NCI-H128 (cell line): ENCODE measurements at regions not wholly inside any gene's neighbourhood (a gene's known extent, or its start where the extent isn't known, plus 50 kb on each side); places are given as distances from the start of the nearest gene placed in this dataset.

Experiments
- DNase-seq: peaks from one replicate; lab custom pipeline; 2025; ENCODE audit not compliant: unreplicated experiment; lab: John Stamatoyannopoulos, UW

DNA sequence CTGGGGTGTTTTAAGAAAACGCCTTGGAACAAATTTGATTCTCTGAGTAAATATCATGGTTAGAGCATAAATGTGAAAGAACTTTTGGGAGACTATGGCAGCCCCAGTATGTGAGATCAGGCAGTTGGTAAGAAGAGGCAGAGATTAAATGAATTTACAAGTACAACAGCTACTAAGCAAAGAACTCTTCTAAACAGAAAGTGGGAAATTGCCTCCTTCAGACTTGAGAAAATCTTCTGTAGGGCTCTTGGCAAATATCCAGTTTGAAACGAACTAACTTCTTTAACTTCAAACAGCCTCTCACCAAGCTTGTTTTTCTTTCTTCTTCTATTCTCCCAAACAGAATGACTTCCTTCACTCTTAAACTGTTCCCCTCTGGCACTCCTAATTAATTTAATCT is 337.7 kb downstream of the SIPA1L2 start:
- DNase-seq = no peak

DNA sequence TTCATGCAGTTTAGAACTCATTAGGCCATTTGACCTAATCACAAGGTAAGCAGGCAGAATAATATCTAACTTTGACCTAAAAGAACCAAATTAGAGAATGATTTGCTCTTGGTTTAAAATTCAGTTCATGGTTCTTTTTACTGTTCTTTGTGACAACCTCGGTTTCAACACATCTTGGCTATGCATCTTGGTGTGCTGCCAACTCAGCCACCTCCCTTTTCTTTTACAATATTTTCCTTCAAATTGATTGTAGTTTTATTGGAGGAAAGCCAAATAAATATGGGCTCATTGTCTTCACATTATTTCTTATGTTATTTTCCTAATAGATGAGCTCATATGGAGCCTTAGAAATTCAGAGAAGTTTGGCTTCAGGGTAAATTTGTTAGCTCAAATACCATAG is 338.3 kb downstream of the SIPA1L2 start:
- DNase-seq = no peak

DNA sequence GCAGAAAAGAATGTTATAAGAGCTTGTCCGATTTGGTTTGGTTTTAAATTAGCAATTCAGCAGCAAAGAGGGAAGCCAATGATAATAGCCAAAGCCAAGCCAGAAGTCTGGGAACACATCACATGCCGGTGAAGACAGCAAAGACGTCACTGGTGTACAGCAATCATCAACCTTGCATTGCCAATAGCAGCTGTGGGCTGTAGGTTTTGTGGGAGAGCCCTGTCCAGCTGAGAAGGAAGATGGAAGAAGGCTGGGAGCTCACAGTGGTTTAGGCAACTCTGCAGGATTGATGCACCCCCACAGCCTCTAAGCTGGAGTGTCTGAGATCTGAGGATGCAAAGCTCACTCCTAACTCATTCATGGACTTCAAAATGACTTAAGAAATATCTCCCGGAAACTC is 338.7 kb downstream of the SIPA1L2 start:
- no peak for DNase-seq

DNA sequence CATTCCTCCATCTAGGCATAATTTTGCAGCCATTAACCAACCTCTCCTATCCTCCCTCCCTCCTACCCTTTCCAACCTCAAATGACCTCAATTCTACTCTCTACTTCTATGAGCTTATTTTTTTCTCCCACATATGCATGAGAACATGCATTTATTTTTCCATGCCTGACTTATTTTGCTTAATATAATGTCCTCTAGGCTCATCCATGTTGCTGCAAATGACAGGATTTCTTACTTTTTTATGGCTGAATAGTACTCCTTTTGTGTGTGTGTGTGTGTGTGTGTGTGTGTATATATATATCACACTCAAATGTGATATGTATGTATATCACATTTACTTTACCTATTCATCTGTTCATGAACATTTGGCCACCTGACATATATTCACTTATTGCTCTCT is 339.4 kb downstream of the SIPA1L2 start:
- DNase-seq = no peak

DNA sequence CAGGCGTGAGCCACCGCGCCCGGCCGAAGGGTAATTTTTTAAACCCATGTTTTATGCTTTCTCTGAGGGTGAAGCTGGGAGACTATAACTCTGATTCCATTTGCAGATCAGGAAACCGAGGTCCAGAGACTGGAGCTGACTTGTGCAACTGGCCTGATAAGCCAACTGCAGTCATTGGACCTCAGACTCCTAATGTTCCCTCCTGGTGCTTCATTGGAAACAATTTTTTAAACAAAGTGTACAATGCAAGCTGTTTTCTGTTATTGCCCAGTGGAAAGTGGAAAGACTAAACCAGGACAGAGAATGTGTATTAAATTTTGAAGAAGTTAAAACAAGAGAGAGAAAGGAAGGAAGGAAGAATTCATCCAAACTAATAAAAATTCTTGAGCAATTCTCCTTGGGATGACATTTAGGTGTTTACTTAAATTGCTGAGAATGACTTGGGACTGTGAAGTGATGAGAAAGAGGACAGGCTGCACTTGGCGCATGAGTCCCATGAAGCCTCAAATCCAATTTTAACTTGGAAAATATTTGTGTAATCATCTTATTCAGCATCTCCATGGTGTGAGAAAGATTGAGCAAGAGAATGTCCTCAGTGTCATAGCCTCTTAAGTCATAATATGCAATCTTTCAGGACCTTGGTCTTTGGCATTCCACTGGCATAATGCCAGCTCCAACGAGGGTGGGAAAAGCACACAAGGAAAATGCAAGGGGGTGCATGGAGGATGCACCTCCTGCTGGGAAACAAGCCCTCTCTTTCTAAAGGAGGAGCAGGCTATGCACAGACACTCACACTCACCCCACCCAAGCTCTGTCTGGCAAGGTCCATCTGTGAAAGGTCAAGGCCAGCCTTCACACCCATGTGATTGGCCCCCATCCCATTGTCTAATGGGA is 342.0 kb downstream of the SIPA1L2 start:
- no peak for DNase-seq

DNA sequence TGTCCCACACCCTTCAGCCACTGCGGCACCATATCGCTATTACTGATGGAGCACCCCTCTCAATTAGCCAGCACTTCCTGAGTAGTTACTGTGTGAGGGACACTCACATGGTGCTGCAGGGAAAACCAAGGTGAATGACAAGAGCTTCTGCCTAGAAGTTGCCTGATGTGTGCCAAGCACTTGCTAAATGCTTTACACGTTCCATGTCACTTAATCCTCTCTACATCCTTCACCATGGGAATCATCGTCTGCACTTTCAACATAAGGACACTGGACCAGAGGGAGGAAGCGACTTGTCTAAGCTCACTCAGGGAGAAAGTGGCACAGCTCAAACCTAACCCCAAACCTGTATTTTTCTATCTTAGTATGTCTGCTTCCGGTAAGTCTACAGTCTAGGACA is 344.8 kb downstream of the SIPA1L2 start:
- no peak for DNase-seq

DNA sequence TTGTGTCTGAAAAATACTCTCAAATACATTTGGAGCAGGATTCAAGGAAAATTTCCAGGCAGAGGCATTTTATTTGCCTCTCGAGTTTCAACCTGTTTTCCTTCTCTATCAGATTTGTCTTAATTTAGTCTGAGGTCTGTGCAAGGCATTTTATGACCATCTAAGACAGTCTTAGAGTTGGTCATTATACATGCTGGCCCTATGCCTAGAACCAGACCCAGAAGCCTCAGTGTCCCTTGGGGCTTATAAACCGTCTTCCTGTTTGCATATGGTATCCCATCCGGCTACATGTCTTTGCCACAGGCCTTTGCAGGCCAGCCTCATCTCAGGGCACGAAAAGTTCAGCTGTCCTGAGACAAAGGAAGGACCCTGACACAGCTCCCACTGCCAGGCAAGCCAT is 346.1 kb downstream of the SIPA1L2 start:
- DNase-seq = no peak

DNA sequence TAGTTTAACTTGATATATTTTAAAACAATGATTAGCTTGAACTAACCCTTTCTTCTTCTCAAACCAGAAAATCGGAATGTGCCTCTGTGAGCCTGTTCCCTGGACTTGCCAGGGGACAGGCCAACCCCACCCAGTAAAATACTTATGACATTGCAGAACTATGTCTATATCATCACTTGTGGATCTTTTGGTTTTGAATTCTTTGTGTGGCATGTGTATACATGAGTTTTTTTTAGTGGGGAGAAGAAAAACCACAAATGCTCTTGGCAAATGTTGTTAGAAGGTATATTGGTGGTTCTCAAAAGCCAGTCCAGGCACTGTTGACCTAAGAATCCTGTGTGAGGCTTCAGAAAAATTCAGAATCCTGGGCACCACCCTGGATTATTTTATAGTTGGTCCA is 347.4 kb downstream of the SIPA1L2 start:
- no peak for DNase-seq

DNA sequence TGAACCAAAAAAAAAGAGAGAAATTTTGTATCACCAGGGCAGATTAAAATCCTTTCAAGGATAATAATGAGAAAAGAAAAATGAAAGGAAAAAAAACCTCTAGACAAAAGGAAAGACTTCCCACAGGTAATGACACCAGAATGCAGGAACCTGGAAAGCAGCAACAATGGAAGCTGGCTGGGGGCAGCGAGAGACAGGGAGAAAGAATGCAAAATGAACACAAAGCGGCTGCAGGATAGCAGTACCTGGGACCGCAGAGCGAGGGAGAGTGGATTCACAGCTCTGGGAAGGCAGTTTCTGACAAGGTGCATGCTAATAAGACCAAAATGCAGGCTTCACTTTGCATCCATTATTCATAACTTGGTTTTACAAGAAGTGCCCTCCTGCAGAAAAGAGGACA is 349.0 kb downstream of the SIPA1L2 start:
- no peak for DNase-seq

DNA sequence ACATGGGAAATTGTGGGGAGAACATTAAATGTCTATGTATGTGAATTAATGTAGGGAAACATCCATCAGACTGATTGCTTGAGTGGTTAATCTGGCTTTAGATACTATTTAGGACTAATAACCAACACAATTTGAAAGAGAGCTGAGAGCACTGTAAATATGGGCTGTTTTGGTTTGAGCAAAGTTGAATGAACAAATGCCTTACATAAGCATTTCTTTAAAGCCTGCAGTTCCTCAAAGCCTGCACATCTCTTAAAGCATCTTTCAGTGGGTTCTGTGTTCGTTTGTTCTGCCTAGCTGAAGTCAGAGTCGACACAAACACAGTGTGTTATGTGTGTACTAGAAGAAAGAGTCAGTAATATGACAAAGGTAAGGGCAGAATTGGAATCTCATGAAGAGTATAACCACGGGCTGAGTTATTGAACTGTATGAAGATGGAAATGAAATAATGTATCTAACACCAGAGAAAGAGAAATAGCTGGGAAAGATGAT is 350.0 kb downstream of the SIPA1L2 start:
- no peak for DNase-seq

DNA sequence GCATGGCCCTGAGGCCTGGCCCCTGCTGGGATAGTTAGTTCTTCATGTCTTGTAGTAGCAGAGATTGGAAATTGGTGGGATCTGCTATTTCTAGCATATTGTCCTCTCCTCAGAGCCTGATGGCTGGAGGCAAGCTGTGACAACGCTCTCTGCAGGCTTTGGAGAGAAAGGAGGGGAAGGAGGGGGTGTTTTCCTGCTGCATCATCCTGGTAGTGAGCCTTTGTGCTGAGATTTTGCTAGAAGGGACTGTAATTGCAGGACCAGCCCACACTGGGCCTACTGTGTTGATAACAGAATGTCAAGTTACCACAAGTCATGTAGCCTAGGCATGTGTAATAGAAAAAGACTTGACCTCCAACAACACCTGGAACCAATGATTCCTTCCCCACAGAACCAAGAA is 351.0 kb downstream of the SIPA1L2 start:
- DNase-seq = no peak

DNA sequence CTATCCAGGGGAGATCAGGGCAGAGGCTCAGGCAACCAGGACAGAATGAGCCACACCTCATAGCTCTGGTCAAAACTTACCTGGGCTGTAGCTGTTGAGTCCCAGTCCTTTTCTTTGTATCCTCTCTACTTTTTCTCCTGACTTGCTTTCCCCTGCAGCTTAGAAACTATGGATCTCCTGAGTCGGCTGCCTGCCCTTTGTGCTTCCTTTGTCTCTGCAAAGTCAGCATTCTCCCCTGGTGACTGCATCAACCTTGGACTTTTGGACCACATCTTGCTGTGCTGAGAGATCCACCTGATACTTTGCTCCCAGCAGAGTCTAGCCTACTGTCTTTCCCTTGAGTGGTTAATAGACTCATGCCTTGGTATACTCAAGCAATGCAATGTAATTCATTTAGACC is 353.3 kb downstream of the SIPA1L2 start:
- DNase-seq = no peak

DNA sequence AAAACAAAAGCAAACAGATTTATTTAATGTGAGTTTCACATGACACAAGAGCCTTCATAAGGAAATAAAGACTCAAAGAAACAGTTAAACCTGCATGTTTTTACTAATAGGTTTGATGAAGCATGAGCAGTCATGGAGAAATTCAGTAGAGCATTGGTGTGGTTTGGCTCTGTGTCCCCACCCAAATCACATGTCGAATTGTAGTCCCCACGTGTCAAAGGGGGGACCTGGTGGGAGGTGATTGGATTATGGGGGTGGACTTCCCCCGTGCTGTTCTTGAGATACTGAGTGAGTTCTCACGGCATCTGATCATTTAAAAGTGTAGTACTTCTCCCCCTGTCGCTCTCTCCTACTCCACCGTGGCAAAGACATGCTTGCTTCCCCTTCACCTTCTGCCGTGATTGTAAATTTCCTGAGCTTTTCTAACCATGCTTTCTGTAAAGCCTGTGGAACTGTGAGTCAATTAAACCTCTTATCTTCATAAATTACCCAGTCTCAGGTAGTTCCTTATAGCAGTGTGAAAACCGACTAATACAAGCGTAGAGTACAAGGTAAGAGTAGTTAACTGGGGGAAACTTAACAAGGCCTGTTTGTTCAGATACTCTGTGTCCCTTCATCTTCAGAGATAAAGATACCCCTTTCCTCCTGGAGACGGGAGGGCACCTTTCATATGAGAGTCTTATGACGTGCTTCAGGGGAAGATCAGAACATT is 354.8 kb downstream of the SIPA1L2 start:
- no peak for DNase-seq

DNA sequence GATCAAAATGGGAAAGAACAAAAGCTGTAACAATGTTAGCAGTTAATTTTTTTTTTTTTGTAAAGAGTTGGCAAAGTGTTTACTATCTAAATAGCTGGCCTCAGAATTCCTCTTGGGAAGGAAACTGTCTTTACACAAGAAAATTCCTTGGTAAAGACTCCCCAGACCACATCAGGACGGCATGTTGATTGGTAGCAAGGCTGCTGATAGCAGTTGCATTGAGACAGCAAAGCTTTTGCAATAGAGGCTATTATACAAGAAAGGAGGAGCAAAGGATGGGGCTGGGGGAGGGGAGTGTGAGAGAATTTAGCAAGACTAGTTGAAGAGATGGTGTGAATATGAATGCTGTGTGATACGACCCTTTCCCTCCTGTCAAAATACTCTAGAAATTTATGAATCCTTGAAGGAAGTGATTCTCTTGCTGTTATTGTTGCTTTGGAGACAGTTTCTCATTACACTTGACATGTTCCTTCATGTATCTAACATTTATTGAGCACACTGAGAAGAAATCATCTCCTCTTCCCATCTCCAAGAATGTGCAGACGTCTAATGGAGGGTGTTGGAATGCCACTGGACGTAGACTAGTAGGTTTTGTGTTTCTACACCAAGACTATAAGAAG is 355.6 kb downstream of the SIPA1L2 start:
- DNase-seq = no peak

DNA sequence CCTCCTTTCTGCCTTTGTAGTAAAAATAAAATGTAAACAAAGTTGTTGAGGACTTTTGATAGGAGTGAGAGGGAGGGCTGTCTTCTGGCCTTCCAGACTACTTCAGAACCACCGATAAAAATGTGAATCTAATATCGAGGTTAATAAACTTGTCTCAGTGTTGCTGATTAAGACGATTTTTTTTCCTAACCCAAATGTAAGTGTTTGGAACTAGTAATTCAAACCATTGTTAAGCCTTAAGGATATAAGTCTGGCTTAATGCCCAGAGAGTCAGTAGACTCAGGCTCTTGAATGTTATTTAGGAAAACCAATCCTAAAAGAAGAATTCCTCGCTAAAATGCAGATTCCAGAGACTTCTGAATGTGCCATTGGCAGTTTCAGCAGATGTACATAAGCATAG is 356.9 kb downstream of the SIPA1L2 start:
- no peak for DNase-seq

DNA sequence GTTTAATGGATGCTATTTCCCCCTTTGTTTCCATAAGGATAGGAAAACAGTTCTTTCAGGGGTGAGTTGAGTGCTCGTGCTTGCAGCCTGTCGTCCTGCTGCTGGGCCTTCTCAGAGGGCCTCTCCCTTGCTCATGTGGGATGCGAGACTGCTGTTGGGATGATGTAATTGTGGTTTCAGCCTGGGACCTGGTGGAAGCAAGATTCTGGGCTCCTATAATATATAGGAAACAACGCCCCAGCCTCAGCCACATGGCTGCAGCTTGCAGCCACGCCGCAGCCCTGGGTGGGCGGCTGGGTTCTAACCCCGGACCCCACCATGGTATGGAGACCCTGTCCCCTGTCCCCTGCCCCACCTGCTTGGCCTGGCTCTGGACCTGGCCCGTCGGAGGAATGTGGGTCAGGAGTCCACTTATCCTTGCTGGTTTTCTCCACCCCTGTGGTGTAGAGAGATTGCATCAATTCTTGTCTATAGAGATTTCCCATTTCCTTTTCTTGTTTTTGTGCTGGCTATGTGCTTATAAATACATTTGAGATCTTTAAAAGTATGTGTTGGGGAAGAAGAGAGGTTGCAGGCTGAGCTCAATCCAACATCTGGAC is 357.8 kb downstream of the SIPA1L2 start:
- no peak for DNase-seq

DNA sequence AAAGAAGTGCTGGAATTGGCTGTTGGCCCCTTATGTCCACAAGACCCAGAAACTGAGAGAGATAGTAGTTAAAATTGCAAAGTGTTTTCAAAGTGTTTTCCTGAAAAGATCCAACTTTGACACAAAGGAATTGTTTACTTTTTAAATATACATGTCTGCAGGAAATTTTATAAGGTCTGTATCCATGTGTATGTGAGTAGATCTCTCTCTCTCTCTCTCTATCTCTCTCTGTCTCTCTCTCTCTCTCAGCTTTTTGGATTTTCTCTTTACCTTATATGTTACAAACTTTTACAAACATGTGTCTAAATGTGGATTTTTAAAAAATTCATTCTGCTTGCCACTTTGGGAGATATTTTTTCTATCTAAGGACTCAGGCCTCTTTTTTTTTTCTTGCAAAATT is 358.6 kb downstream of the SIPA1L2 start:
- DNase-seq = no peak

DNA sequence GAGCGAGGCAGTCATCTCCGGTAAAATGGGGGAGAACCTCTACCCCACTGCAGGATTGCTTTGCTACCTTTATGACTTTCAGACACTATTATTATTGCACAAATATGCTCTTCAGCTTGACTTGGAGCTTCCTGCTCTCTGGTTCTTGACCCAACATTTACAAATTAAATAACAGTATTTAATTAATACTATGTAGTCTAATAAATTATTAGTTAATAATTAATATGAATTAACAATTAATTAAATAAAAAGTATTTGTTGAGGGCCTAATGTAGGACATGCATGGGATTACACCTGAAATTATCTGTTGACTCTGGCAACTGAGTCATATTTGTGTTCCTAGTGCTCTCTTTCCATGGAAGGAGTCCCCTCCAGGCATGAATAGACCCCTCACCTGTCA is 359.9 kb downstream of the SIPA1L2 start:
- DNase-seq = no peak

DNA sequence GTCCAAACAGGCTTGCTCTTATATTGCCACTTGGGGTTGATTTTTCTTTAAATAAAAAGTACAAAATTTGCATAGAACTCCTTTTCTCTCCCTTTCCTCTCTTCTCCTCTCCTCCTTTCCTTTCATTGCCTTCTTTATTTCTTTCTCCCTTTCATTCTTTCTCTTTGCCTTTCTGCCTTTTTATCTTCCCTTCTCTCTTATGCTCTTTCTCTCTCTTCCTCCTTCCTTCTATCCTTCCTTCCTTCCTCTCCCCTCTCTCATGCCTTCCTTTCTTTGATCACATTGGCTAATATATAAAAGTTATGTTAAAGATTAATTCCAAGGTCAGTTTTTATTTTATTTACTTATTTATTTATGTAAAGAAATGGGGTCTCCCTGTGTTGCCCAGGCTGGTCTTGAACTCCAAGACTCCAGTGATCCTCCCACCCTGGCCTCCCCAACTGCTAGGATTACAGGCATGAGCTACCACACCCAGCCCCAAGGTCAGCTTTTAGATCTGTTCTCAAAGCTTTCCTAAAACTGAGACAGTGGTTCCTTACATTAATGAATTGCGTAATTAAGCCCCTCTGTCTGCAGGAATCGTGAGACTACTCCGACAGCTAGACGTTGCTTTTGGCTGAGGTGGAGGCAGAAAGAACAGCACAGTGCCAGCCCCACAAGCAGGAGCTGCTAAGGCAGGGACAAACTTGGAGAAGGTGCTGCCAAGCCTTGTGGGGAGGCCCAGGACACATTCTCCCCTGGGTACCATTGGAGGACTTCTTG is 361.9 kb downstream of the SIPA1L2 start:
- DNase-seq = no peak

DNA sequence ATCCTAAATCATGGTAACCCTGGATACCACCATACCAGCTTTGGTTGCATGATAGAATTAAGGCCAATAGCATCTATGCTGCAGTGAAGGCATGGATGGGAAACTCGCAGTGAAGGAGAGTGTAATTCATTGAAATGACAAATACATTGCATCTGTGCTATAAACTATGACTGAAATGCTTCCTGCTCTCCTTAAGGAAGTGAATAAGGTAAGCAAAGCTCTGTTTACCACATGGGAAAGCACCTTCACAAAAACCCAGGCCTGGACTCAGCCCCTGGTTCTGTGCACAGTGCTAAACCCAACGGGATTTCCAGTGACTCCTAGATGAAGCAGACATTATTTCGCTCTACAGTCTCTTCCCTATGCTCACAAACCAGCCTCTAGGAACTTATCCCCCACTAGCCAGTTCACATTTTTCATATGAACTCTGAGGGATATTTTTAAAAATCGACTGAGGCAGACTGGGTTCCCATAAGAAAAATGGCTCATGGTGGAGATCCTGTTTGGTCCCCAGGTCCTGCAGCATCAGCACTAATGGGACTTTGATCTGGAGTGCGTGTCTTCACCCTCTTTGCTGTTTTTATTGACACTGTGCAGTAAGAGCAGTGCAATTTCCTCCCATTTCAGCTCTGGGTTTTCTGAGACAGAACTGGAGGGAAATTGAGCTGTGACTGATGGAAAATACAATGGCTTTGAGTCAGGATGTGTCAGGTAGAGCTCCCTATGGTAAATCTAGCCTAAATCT is 362.7 kb downstream of the SIPA1L2 start:
- DNase-seq = no peak
